GM12891 (cell line): ENCODE measurements at regions not wholly inside any gene's neighbourhood (a gene's known extent, or its start where the extent isn't known, plus 50 kb on each side); places are given as distances from the start of the nearest gene placed in this dataset.

ENCODE experiments used
- POLR2A ChIP-seq: IDR thresholded peaks from 2 replicates; pipeline ENCODE4 v1.6.1; 2011; ENCODE audit warnings: low read depth, low read length, control low read depth
- TAF1 ChIP-seq: IDR thresholded peaks from 2 replicates; pipeline ENCODE4 v1.6.1; 2011; ENCODE audit warnings: low read depth, low read length, control low read depth

DNA sequence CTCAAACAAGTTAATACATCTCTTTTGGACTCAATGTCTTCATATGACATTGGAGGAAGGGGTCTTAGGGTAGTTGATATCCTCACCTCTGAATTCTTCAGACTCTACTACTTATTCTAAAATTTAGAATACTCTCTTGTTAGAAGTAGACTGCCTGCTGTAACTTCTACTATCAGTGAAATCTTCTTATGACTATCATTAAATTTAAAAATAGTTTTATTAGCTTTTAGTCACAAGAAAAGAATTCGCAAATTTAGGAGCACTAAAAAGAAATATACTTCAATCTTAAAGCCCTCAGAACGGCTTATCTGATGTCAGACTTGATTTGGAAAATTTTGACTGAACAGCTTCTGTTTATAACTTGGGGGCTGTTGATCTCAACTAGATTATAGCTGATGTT, 67.1 kb upstream of the TTC14 start:
- TF ChIP-seq TAF1 (no peak), POLR2A (no peak)
